HFFc6 (cell line): ENCODE measurements at regions not wholly inside any gene's neighbourhood (a gene's known extent, or its start where the extent isn't known, plus 50 kb on each side); places are given as distances from the start of the nearest gene placed in this dataset.
"Not testable (repeated sequence)": the region's sequence is repeated elsewhere in the genome, so short reads cannot be mapped to it uniquely, and the experiment has no call there.

Experiments used
- DNase-seq: peaks from one replicate; pipeline ENCODE4 v3.0.0-alpha.2; 2018
- H3K27ac Mint-ChIP-seq: 2 replicates; pipeline ENCODE4 v1.8.0; 2020; ENCODE audit warnings: mild to moderate bottlenecking, mixed read lengths
- H3K27me3 Mint-ChIP-seq: 2 replicates; pipeline ENCODE4 v1.8.0; 2021; ENCODE audit warnings: mild to moderate bottlenecking, moderate library complexity, mixed read lengths; ENCODE audit not compliant: insufficient read depth
- H3K36me3 Mint-ChIP-seq: 2 replicates; pipeline ENCODE4 v1.8.0; 2021; ENCODE audit warnings: low read depth, mixed read lengths
- H3K4me1 Mint-ChIP-seq: 2 replicates; pipeline ENCODE4 v1.8.0; 2020; ENCODE audit warnings: low read depth, mixed read lengths
- H3K4me3 Mint-ChIP-seq: 2 replicates; pipeline ENCODE4 v1.8.0; 2020; ENCODE audit warnings: mild to moderate bottlenecking, moderate library complexity, mixed read lengths
- H3K9me3 Mint-ChIP-seq: 2 replicates; pipeline ENCODE4 v1.8.0; 2020; ENCODE audit warnings: mild to moderate bottlenecking, mixed read lengths
- TF ChIP-seq, protein P1 (sequence below): fragments of 200-600 bp; sonication (generic); IDR thresholded peaks from 2 replicates; pipeline ENCODE4 v1.5.0; 2021; ENCODE audit warnings: antibody characterized with exemption, mild to moderate bottlenecking

DNA sequence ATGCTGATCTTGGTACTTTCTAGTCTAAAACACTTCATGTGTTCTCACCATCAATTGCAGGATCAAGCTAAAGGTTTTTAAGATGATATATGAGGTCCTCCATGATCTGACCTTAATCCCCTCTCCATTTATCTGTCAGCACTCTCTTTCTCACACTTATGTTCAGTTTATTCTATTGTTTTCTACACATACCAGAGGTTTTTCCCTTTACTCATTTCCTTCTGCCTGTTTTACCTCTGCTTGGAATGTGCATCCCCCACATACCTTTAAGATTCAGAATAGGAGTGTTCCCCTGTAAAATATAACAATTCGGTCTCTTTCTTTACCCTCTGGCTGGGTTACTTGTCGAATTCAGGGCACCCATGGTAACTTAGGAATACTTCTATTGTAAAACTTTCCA, 219.1 kb upstream of the PKP2 start:
- no peaks in the 10 kb centered on the region for H3K36me3 Mint-ChIP-seq
- H3K4me3 Mint-ChIP-seq: no peak overlapping the region
- no peaks in the 10 kb centered on the region for H3K4me1 Mint-ChIP-seq
- H3K27me3 Mint-ChIP-seq: no peaks in the 10 kb centered on the region
- no peak overlapping the region for H3K27ac Mint-ChIP-seq
- TF ChIP-seq, protein P1, sequence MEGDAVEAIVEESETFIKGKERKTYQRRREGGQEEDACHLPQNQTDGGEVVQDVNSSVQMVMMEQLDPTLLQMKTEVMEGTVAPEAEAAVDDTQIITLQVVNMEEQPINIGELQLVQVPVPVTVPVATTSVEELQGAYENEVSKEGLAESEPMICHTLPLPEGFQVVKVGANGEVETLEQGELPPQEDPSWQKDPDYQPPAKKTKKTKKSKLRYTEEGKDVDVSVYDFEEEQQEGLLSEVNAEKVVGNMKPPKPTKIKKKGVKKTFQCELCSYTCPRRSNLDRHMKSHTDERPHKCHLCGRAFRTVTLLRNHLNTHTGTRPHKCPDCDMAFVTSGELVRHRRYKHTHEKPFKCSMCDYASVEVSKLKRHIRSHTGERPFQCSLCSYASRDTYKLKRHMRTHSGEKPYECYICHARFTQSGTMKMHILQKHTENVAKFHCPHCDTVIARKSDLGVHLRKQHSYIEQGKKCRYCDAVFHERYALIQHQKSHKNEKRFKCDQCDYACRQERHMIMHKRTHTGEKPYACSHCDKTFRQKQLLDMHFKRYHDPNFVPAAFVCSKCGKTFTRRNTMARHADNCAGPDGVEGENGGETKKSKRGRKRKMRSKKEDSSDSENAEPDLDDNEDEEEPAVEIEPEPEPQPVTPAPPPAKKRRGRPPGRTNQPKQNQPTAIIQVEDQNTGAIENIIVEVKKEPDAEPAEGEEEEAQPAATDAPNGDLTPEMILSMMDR: no peak
- DNase-seq: no peak
- H3K9me3 Mint-ChIP-seq: peaks cover 32% of the 10 kb centered on the region

DNA sequence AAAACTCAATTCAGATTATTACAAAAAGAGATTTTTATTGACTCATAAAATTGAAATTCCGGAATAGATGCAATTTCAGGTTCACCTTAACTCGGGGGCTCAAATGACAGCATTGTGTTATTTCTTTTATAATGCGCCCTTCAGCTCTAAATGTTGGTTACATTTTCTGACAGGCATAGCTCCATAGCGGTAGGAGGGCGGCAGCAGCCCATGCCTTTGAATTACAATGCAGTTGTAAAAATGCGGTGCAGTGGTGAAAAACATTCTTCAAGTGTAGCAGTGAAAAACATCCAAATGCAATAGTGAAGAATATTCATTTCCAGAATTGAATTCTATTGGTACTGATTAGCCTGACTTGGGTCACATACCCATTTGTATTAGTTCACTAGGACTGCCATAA, 215.3 kb upstream of the PKP2 start:
- H3K27me3 Mint-ChIP-seq: no peaks in the 10 kb centered on the region
- no peaks in the 10 kb centered on the region for H3K4me1 Mint-ChIP-seq
- TF ChIP-seq, protein P1: no peak
- no peak overlapping the region for H3K4me3 Mint-ChIP-seq
- H3K36me3 Mint-ChIP-seq: no peaks in the 10 kb centered on the region
- peaks cover 29% of the 10 kb centered on the region for H3K9me3 Mint-ChIP-seq
- DNase-seq: no peak
- H3K27ac Mint-ChIP-seq: no peak overlapping the region

DNA sequence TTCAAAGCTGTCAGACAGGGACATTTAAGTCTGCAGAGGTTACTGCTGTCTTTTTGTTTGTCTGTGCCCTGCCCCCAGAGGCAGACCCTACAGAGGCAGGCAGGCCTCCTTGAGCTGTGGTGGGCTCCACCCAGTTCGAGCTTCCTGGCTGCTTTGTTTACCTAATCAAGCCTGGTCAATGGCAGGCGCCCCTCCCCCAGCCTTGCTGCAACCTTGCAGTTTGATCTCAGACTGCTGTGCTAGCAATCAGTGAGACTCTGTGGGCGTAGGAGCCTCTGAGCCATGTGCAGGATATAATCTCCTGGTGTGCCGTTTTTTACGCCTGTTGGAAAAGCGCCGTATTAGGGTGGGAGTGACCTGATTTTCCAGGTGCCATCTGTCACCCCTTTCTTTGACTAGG, 211.2 kb upstream of the PKP2 start:
- not testable (repeated sequence) for H3K4me1 Mint-ChIP-seq, DNase-seq, H3K27me3 Mint-ChIP-seq, H3K27ac Mint-ChIP-seq, H3K36me3 Mint-ChIP-seq, H3K4me3 Mint-ChIP-seq
- H3K9me3 Mint-ChIP-seq: peaks cover 29% of the 10 kb centered on the region

DNA sequence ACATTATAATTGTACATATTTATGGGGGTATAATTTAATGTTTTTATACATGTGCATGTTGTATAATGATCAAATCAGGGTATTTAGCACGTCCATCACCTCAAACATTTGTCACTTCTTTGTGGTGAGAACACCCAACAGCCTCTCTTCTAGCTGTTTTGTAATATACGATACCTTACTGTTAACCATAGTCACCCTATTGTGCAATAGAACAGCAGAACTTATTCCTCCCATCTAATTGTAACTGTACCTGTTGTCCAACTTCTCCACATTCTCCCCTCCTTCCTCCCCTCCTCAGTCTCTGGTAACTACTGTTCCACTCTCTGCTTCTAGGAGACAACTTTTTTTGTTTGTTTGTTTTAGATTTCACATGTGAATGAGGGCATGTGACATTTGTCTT, 197.0 kb upstream of the PKP2 start:
- no peaks in the 10 kb centered on the region for H3K36me3 Mint-ChIP-seq
- peaks cover 24% of the 10 kb centered on the region for H3K9me3 Mint-ChIP-seq
- H3K4me3 Mint-ChIP-seq: no peak overlapping the region
- TF ChIP-seq, protein P1: no peak
- no peaks in the 10 kb centered on the region; the same call in 1 of the 2 replicates for H3K27me3 Mint-ChIP-seq
- no peak for DNase-seq
- H3K27ac Mint-ChIP-seq: no peak overlapping the region
- H3K4me1 Mint-ChIP-seq: no peaks in the 10 kb centered on the region

DNA sequence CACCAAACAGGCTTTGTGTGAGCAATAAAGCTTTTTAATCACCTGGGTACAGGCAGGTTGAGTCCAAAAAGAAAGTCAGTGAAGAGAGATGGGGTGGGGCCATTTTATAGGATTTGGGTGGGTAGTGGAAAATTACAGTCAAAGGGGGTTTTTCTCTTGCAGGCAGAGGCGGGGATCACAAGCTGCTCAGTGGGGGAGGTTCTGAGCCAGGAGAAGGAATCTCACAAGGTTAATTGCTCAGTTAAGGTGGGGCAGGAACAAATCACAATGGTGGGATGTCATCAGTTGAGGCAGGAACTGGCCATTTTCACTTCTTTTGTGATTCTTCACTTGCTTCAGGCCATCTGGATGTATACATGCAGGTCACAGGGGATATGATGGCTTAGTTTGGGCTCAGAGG, 191.3 kb upstream of the PKP2 start:
- not testable (repeated sequence) for H3K36me3 Mint-ChIP-seq, DNase-seq, H3K4me1 Mint-ChIP-seq, H3K27ac Mint-ChIP-seq, H3K4me3 Mint-ChIP-seq, H3K27me3 Mint-ChIP-seq
- peaks cover 14% of the 10 kb centered on the region for H3K9me3 Mint-ChIP-seq

DNA sequence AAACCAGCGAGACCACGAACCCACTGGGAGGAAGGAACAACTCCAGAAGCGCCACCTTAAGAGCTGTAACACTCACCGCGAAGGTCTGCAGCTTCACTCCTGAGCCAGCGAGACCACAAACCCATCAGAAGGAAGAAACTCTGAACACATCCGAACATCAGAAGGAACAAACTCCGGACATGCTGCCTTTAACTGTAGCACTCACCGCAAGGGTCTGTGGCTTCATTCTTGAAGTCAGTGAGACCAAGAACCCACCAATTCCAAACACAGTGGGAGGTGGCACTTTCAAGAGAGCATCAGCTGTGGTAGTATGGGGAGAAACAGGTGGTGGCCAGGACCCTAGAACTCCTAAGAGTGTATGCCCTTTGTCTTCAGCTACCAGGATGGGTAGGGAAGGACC, 179.8 kb upstream of the PKP2 start:
- not testable (repeated sequence) for H3K4me3 Mint-ChIP-seq, DNase-seq, H3K4me1 Mint-ChIP-seq, H3K27me3 Mint-ChIP-seq, H3K27ac Mint-ChIP-seq, H3K36me3 Mint-ChIP-seq
- H3K9me3 Mint-ChIP-seq: peaks cover 47% of the 10 kb centered on the region

DNA sequence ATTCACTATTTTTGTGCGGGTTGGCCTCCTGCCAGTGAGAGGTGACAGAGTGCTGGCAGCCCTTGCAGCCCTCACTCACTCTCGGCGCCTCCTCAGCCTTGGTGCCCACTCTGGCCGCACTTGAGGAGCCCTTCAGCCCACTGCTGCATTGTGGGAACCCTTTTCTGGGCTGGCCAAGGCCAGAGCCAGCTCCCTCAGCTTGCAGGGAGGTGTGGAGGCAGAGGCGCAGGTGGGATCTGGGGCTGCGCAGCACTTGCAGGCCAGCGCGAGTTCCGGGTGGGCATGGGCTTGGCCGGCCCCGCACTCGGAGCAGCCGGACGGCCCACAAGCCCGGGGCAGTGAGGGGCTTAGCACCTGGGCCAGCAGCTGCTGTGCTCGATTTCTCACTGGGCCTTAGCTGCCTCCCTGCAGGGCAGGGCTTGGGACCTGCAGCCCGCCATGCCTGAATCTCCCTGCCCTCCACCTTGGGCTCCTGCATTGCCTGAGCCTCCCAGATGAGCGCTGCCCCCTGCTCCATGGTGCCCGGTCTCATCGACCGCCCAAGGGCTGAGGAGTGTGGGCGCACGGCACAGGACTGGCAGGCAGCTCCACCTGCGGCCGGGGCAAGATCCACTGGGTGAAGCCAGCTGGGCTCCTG, 178.7 kb upstream of the PKP2 start:
- peaks cover 47% of the 10 kb centered on the region for H3K9me3 Mint-ChIP-seq
- H3K36me3 Mint-ChIP-seq, H3K4me3 Mint-ChIP-seq, H3K27ac Mint-ChIP-seq, H3K4me1 Mint-ChIP-seq, H3K27me3 Mint-ChIP-seq, DNase-seq: not testable (repeated sequence)

DNA sequence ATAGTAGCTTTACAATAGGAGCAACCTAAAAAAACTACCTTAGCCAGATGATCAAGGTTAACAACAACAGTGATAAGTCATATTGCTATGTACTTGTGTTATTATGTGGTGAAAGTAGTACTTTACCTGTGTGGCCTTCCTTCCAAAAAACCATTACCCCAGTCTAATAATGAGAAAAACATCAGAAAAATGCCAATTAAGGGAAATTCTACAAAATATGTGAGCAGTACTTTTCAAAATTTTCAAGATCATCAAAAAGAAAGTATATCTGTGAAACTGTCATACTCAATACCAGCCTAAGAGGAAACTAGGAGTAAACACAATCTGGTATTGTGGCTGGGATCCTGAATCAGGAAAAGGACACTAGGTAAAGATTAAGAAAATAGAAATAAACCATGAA, 165.3 kb upstream of the PKP2 start:
- Mint-ChIP-seq H3K36me3 (no peaks in the 10 kb centered on the region), H3K9me3 (peaks cover 23% of the 10 kb centered on the region), H3K4me3 (no peak overlapping the region), H3K4me1 (no peaks in the 10 kb centered on the region), H3K27ac (no peak overlapping the region), H3K27me3 (no peaks in the 10 kb centered on the region)
- TF ChIP-seq, protein P1: no peak
- DNase-seq: no peak
